Stimulated activated naive CD8-positive, alpha-beta T cell treated with anti-CD3 and anti-CD28 coated beads, Interleukin-15, Interleukin-2, amounts not matched to agents 100 ng/mL and 50 ng/mL, for 24 hours (primary cell): ENCODE measurements at regions not wholly inside any gene's neighbourhood (a gene's known extent, or its start where the extent isn't known, plus 50 kb on each side); places are given as distances from the start of the nearest gene placed in this dataset.
"Not testable (repeated sequence)": the region's sequence is repeated elsewhere in the genome, so short reads cannot be mapped to it uniquely, and the experiment has no call there.

ENCODE experiments used
- H3K27ac Mint-ChIP-seq: one replicate; pipeline ENCODE4 v1.8.0; 2021; ENCODE audit warnings: mild to moderate bottlenecking, mixed read lengths
- H3K27me3 Mint-ChIP-seq: one replicate; pipeline ENCODE4 v1.8.0; 2021; ENCODE audit warnings: mixed read lengths
- H3K36me3 Mint-ChIP-seq: one replicate; pipeline ENCODE4 v1.8.0; 2021; ENCODE audit warnings: low read depth, mixed read lengths
- H3K4me1 Mint-ChIP-seq: one replicate; pipeline ENCODE4 v1.8.0; 2021; ENCODE audit warnings: low read depth, mixed read lengths
- H3K4me3 Mint-ChIP-seq: one replicate; pipeline ENCODE4 v1.8.0; 2021; ENCODE audit warnings: mild to moderate bottlenecking, mixed read lengths
- H3K9me3 Mint-ChIP-seq: one replicate; pipeline ENCODE4 v1.8.0; 2021; ENCODE audit warnings: mixed read lengths

GRCh38 chr1:214124281-214124805, 136.6 kb downstream of the PROX1 start:
- H3K4me1 Mint-ChIP-seq = no peaks in the 10 kb centered on the region
- no peaks in the 10 kb centered on the region for H3K36me3 Mint-ChIP-seq
- no peak overlapping the region for H3K27ac Mint-ChIP-seq
- no peaks in the 10 kb centered on the region for H3K9me3 Mint-ChIP-seq
- no peak overlapping the region for H3K4me3 Mint-ChIP-seq
- H3K27me3 Mint-ChIP-seq = no peaks in the 10 kb centered on the region

DNA sequence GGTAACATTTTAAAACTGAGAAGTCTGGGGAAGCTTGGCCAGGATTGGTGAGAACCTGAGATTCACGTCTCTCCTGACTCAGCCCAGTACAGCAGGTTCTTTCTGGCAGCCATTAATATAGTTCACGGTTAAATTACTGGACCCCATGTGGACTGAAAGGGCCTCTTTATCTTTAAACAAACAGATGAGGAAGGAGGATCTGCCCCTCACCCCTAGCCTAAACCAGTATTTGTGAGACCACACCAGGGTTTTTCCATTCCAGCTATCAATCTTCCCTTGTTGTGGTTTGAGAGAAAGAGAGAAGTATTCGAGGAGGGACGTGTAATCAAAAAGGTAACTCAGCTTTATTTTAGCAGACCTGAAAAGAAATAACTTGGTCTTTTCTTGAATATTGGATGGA, 137.1 kb downstream of the PROX1 start:
- H3K9me3 Mint-ChIP-seq = no peaks in the 10 kb centered on the region
- no peak overlapping the region for H3K4me3 Mint-ChIP-seq
- H3K4me1 Mint-ChIP-seq = no peaks in the 10 kb centered on the region
- no peak overlapping the region for H3K27ac Mint-ChIP-seq
- H3K36me3 Mint-ChIP-seq = no peaks in the 10 kb centered on the region
- no peaks in the 10 kb centered on the region for H3K27me3 Mint-ChIP-seq

DNA sequence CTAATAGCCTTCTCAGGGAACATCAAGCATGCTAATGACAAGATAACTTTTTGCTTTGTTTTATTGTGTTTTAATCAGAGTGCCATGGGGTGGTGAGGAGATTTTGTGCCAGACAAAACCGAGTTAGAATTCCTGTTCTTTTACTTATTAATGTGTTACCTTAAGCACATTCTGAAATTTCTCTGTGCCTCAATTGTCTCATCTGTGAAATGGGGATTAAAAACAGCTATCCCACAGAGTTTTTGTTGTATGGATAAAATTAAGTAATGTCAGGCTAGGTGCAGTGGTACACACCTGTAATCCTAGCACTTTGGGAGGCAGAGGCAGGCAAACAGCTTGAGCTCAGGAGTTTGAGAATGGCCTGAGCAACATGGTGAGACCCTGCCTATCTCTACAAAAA, 138.0 kb downstream of the PROX1 start:
- Mint-ChIP-seq H3K27ac (no peak overlapping the region), H3K36me3 (no peaks in the 10 kb centered on the region), H3K4me1 (no peaks in the 10 kb centered on the region), H3K4me3 (no peak overlapping the region), H3K27me3 (no peaks in the 10 kb centered on the region), H3K9me3 (no peaks in the 10 kb centered on the region)

- Mint-ChIP-seq H3K36me3 (no peaks in the 10 kb centered on the region), H3K27me3 (no peaks in the 10 kb centered on the region), H3K4me1 (no peaks in the 10 kb centered on the region), H3K27ac (no peak overlapping the region), H3K9me3 (no peaks in the 10 kb centered on the region), H3K4me3 (no peak overlapping the region)
These were observed 138.9 kb downstream of the PROX1 start for GRCh38 chr1:214126697-214127146.

GRCh38 chr1:214127705-214128104, 139.9 kb downstream of the PROX1 start:
- Mint-ChIP-seq H3K4me1 (no peaks in the 10 kb centered on the region), H3K27ac (no peak overlapping the region), H3K36me3 (no peaks in the 10 kb centered on the region), H3K9me3 (no peaks in the 10 kb centered on the region), H3K27me3 (no peaks in the 10 kb centered on the region), H3K4me3 (no peak overlapping the region)

GRCh38 chr1:214135886-214136285, 145.1 kb upstream of the SMYD2 start:
- Mint-ChIP-seq H3K36me3 (no peaks in the 10 kb centered on the region), H3K27ac (no peak overlapping the region), H3K9me3 (no peaks in the 10 kb centered on the region), H3K27me3 (no peaks in the 10 kb centered on the region), H3K4me3 (no peak overlapping the region), H3K4me1 (no peaks in the 10 kb centered on the region)

- H3K4me1 Mint-ChIP-seq = no peaks in the 10 kb centered on the region
- H3K27ac Mint-ChIP-seq = no peak overlapping the region
- no peaks in the 10 kb centered on the region for H3K27me3 Mint-ChIP-seq
- H3K36me3 Mint-ChIP-seq = no peaks in the 10 kb centered on the region
- no peaks in the 10 kb centered on the region for H3K9me3 Mint-ChIP-seq
- no peak overlapping the region for H3K4me3 Mint-ChIP-seq
These were observed 144.5 kb upstream of the SMYD2 start for GRCh38 chr1:214136324-214136919.

GRCh38 chr1:214141486-214141885, 139.5 kb upstream of the SMYD2 start:
- H3K9me3 Mint-ChIP-seq = no peaks in the 10 kb centered on the region
- H3K4me1 Mint-ChIP-seq = no peaks in the 10 kb centered on the region

DNA sequence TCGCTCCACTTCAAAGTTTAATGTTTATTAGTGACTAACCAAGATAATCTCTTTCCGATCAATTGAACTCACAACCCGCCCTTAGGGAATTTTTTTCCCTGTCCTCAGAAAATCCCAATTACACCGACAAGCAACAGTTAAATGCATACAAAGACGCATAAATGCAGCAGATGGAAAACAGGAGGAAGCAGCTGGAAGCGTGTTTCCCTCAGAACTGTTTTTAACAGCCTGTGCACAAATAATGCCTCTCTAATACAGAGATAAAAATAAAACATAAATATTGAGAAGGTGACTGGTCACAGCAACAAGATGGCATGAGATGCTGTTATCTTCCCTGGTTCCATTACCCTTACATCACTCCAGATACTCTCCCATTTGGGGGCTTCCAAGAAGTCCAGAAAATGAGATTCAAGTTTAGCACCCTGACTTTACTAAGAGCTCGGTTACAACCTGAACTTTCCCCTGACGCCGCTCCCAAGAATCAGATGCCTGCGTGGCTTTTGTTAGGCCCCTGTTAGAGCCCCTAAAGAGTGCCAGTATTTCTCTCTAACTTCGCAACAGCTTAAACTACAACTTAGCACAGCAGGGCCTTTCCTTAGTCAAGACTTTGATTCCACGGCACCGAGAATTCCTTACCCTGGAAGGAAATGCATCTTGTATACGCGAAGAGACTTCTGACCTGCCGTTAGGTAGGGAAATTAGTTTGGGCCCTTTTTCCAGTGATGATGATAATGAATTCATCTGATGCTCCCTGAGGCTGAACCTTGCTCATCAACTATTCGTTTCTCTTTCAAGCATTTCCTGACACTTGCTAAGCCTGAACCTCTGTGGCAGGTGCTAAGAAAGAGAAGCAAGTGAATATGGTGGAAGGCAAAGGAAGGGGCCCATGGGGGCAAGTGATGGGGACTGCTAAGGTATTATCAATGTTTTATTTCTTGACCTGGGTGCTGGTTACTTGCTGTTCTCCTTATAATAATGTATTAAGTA, 137.7 kb upstream of the SMYD2 start:
- Mint-ChIP-seq H3K36me3 (no peaks in the 10 kb centered on the region), H3K4me1 (no peaks in the 10 kb centered on the region), H3K27me3 (peaks cover 5% of the 10 kb centered on the region), H3K4me3 (no peak overlapping the region), H3K27ac (no peak overlapping the region), H3K9me3 (no peaks in the 10 kb centered on the region)

More at GRCh38 chr1:214141486-214141885, 139.5 kb upstream of the SMYD2 start:
- Mint-ChIP-seq H3K4me3 (no peak overlapping the region), H3K27me3 (peaks cover 5% of the 10 kb centered on the region), H3K27ac (no peak overlapping the region), H3K36me3 (no peaks in the 10 kb centered on the region)

DNA sequence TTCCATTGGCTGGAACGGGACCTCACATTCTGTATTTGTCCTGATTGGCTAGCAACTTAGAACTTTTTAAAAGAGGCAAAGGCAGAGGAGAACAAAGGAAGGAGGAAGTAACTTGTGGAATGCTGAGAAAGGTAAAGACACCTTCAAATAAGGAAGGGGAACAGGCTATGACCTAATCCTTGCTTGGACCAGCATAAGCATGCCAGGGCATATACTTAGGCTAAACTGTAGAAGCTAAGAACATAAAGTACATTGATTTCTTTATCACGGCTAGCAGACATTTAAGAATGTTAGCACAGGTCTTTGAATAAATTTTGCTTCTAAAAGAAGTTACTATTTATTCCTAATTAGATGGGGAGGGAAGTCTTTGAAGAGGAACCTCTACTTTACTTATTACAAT, 136.4 kb upstream of the SMYD2 start:
- not testable (repeated sequence) for H3K36me3 Mint-ChIP-seq, H3K27ac Mint-ChIP-seq, H3K27me3 Mint-ChIP-seq, H3K4me3 Mint-ChIP-seq, H3K4me1 Mint-ChIP-seq, H3K9me3 Mint-ChIP-seq

GRCh38 chr1:214146523-214146922, 134.4 kb upstream of the SMYD2 start:
- Mint-ChIP-seq H3K4me1 (no peaks in the 10 kb centered on the region), H3K4me3 (no peak overlapping the region), H3K27ac (no peak overlapping the region), H3K27me3 (peaks cover 5% of the 10 kb centered on the region), H3K9me3 (no peaks in the 10 kb centered on the region), H3K36me3 (no peaks in the 10 kb centered on the region)

- no peak overlapping the region for H3K27ac Mint-ChIP-seq
- H3K4me3 Mint-ChIP-seq = no peak overlapping the region
- no peaks in the 10 kb centered on the region for H3K36me3 Mint-ChIP-seq
- peaks cover 32% of the 10 kb centered on the region for H3K27me3 Mint-ChIP-seq
- no peaks in the 10 kb centered on the region for H3K9me3 Mint-ChIP-seq
- no peaks in the 10 kb centered on the region for H3K4me1 Mint-ChIP-seq
These were observed 126.2 kb upstream of the SMYD2 start for GRCh38 chr1:214154596-214155292.

DNA sequence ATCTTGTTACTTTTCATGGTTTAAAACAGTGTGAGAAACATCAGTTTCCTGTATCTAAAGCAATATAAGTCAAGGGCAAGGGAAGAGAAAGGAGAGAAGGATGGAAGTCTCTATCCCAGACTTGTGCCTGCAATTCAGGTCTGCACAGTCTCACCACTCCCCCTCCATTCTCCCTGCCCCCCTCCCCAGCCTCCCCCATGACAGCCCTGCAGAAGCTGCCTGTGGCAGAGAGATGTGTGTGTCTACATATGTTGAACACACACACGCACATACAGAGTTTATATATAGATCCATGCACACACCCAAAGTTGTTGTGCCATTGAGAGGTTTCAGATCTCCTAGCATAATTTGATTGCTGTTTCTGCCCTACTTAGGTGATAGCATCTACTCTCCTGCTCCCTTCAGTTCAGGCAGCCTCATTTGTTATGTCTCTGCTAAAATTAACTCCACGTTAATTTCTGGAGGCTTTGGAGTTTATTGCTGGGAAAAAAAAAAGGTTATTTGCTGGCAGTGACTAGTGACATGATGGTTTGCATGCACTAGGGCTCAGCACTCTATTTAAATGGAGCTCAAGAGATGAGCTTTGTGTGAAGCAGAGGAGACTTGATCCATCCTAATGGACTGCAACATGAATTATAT, 124.9 kb upstream of the SMYD2 start:
- peaks cover 40% of the 10 kb centered on the region for H3K27me3 Mint-ChIP-seq
- no peaks in the 10 kb centered on the region for H3K36me3 Mint-ChIP-seq
- H3K4me3 Mint-ChIP-seq = no peak overlapping the region
- H3K27ac Mint-ChIP-seq = no peak overlapping the region
- H3K4me1 Mint-ChIP-seq = no peaks in the 10 kb centered on the region
- no peaks in the 10 kb centered on the region for H3K9me3 Mint-ChIP-seq

GRCh38 chr1:214164173-214164572, 116.8 kb upstream of the SMYD2 start:
- H3K27ac Mint-ChIP-seq = no peak overlapping the region
- peaks cover 10% of the 10 kb centered on the region for H3K27me3 Mint-ChIP-seq
- no peak overlapping the region for H3K4me3 Mint-ChIP-seq
- no peaks in the 10 kb centered on the region for H3K36me3 Mint-ChIP-seq
- H3K4me1 Mint-ChIP-seq = no peaks in the 10 kb centered on the region
- no peaks in the 10 kb centered on the region for H3K9me3 Mint-ChIP-seq
